A549 (cell line): ENCODE measurements at regions not wholly inside any gene's neighbourhood (a gene's known extent, or its start where the extent isn't known, plus 50 kb on each side); places are given as distances from the start of the nearest gene placed in this dataset.

ENCODE experiments used
- ATAC-seq, 2 experiments: fragments of 200-7000 bp in 1 of 2; fragments of >200 bp in 1 of 2; cut with Nextera tagmentation in 1 of 2; cut with Tn5 transposase in 1 of 2; 3 replicates each; pipeline versions ENCODE4 v1.8.0 to v1.9.1; 2018 to 2020; ENCODE audit warnings: mild to moderate bottlenecking in 1 of 2, moderate library complexity in 1 of 2
- CTCF ChIA-PET: fragments of 300-600 bp; sonication (Branson Sonifier 250); formaldehyde crosslinking; extraction: SDS; loops from one replicate; lab custom pipeline; 2021; ENCODE audit warnings: antibody characterized with exemption, inconsistent platforms; lab: Yijun Ruan, JAX
- POLR2A ChIA-PET: fragments of 350-600 bp; formaldehyde crosslinking; extraction: SDS; loops from one replicate; lab custom pipeline; 2021; ENCODE audit warnings: antibody characterized with exemption, inconsistent platforms; lab: Yijun Ruan, JAX
- DNase-seq, 2 experiments: peaks; one replicate each; pipeline versions ENCODE4 v3.0.0 to v3.0.0-alpha.2; 2011 to 2016; ENCODE audit warnings: low read depth in 1 of 2, low spot score in 1 of 2
- FAIRE-seq: peaks from 2 replicates; lab custom pipeline; 2011; peaks lifted over from hg19 to GRCh38; lab: Jason Lieb, UNC
- H3K27ac ChIP-seq, 2 experiments: fragments of >200 bp; sonication (Bioruptor Twin); formaldehyde crosslinking; 3 replicates each; pipeline ENCODE4 v1.5.1; 2016 to 2017
- H3K4me1 ChIP-seq: fragments of >200 bp; sonication (Bioruptor Twin); formaldehyde crosslinking; 3 replicates; pipeline ENCODE4 v1.6.1; 2016
- H3K4me2 ChIP-seq: fragments of >200 bp; sonication (Bioruptor Twin); formaldehyde crosslinking; 3 replicates; pipeline ENCODE4 v1.6.1; 2016
- H3K4me3 ChIP-seq: fragments of >200 bp; sonication (Bioruptor Twin); formaldehyde crosslinking; 3 replicates; pipeline ENCODE4 v1.5.1; 2016
- H3K9me3 ChIP-seq: fragments of >200 bp; sonication (Bioruptor Twin); formaldehyde crosslinking; 3 replicates; pipeline ENCODE4 v1.6.1; 2016
- BHLHE40 ChIP-seq: IDR thresholded peaks from 2 replicates; pipeline ENCODE4 v1.6.1; 2012; ENCODE audit warnings: low read depth, low read length, inconsistent platforms
- CEBPB ChIP-seq, 2 experiments: fragments of >200 bp in 1 of 2; sonication (Bioruptor Twin) in 1 of 2; formaldehyde crosslinking in 1 of 2; IDR thresholded peaks; 2 replicates each; pipeline ENCODE4 v1.6.1; 2012 to 2016
- CHD2 ChIP-seq: fragments of 150-350 bp; IDR thresholded peaks from 2 replicates; pipeline ENCODE4 v1.6.1; 2014; ENCODE audit warnings: low read length; ENCODE audit not compliant: partially characterized antibody
- CHD4 ChIP-seq: fragments of 200-600 bp; sonication (generic); IDR thresholded peaks from 2 replicates; pipeline ENCODE4 v1.6.1; 2016; ENCODE audit warnings: antibody characterized with exemption, mild to moderate bottlenecking, borderline replicate concordance
- EHF ChIP-seq: fragments of 250-450 bp; sonication (Bioruptor Pico); IDR thresholded peaks from 2 replicates; pipeline ENCODE4 v1.5.0; 2020; ENCODE audit warnings: mild to moderate bottlenecking
- ESRRA ChIP-seq: fragments of 150-350 bp; IDR thresholded peaks from 2 replicates; pipeline ENCODE4 v1.6.1; 2014; ENCODE audit warnings: mild to moderate bottlenecking, low read length, borderline replicate concordance
- FOSL2 ChIP-seq, 2 experiments: fragments of 450-650 bp in 1 of 2; fragments of >200 bp in 1 of 2; sonication (Bioruptor Twin) in 1 of 2; formaldehyde crosslinking; IDR thresholded peaks; 2 replicates each; pipeline versions ENCODE4 v1.5.0 to v1.6.1; 2016 to 2020; ENCODE audit warnings: mild to moderate bottlenecking in 1 of 2, moderate library complexity in 1 of 2
- FOXS1 ChIP-seq: fragments of 250-450 bp; sonication (Bioruptor Pico); IDR thresholded peaks from 2 replicates; pipeline ENCODE4 v1.5.0; 2020; ENCODE audit warnings: mild to moderate bottlenecking, moderate library complexity
- GATA3 ChIP-seq: IDR thresholded peaks from 2 replicates; pipeline ENCODE4 v1.6.1; 2012; ENCODE audit warnings: borderline replicate concordance
- JUN ChIP-seq, 2 experiments: fragments of >200 bp; sonication (Bioruptor Twin); formaldehyde crosslinking; IDR thresholded peaks; 2 replicates in 1 of 2; 3 replicates in 1 of 2; pipeline ENCODE4 v1.6.1; 2016 to 2017
- MAFK ChIP-seq: fragments of 450-650 bp; IDR thresholded peaks from 2 replicates; pipeline ENCODE4 v1.6.1; 2014; ENCODE audit not compliant: partially characterized antibody
- MYC ChIP-seq: IDR thresholded peaks from 2 replicates; pipeline ENCODE4 v1.6.1; 2012; ENCODE audit warnings: mild to moderate bottlenecking, inconsistent platforms, low read length, improper control_type of control experiment, borderline replicate concordance
- NR3C1 ChIP-seq: fragments of >200 bp; sonication (Bioruptor Twin); formaldehyde crosslinking; IDR thresholded peaks from 3 replicates; pipeline ENCODE4 v1.6.1; 2017
- POLR2AphosphoS2 ChIP-seq: conservative IDR thresholded peaks from 2 replicates; pipeline ENCODE4 v1.6.1; 2012; ENCODE audit warnings: low read length, improper control_type of control experiment, inconsistent platforms
- RCOR1 ChIP-seq: fragments of 150-350 bp; IDR thresholded peaks from 2 replicates; pipeline ENCODE4 v1.6.1; 2014; ENCODE audit warnings: antibody characterized with exemption, low read length, low read depth
- REST ChIP-seq: fragments of 200-600 bp; sonication (generic); IDR thresholded peaks from 2 replicates; pipeline ENCODE4 v1.6.1; 2016; ENCODE audit warnings: antibody characterized with exemption, mild to moderate bottlenecking, moderate library complexity
- TP53 ChIP-seq: fragments of 250-450 bp; sonication (Bioruptor Pico); IDR thresholded peaks from 2 replicates; pipeline ENCODE4 v1.5.0; 2021; ENCODE audit warnings: mild to moderate bottlenecking, moderate library complexity
- ZC3H11A ChIP-seq: fragments of 450-650 bp; IDR thresholded peaks from 2 replicates; pipeline ENCODE4 v1.6.1; 2014; ENCODE audit warnings: antibody characterized with exemption, mild to moderate bottlenecking
- WGBS: methylation state at CpG from one replicate; pipeline ENCODE4 v1.1.6; 2017; ENCODE audit errors: missing lambda C conversion rate; 5-methylcytosine and 5-hydroxymethylcytosine counted together
- TF ChIP-seq, protein P1 (sequence below): IDR thresholded peaks from 2 replicates; pipeline ENCODE4 v1.6.1; 2012
- TF ChIP-seq, protein P2 (sequence below): IDR thresholded peaks from 2 replicates; pipeline ENCODE4 v1.6.1; 2012; ENCODE audit warnings: low read depth, borderline replicate concordance

DNA sequence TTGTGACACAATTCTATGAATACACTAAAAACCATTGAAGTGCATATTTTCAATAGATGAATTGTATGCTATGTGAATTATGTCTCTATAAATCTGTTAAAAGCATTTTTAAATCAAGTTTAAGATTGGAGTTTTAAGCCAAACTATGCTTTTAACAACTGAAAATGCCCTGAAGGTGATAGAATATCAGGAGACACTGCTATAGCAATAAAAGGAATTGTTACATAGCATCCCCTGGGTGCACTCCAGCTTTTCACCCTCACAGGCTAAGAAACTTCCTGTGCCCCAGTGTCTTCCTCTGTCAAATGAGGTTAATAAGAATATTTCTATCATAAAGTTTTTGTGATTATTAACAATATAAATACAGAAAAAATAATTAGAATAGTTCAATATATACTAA lies 472.7 kb upstream of the TMPO start (continued):
- no peak for TF ChIP-seq REST

- no peak for ATAC-seq
- CTCF ChIA-PET = no interaction called here
- no peak for FAIRE-seq
- 4% methylated on average over 4 of the region's 4 CpGs for WGBS
- H3K4me2 ChIP-seq = no peak overlapping the region
- no peak overlapping the region for H3K27ac ChIP-seq
- no peak for DNase-seq
- no peaks in the 10 kb centered on the region for H3K4me1 ChIP-seq
- no peak overlapping the region for H3K4me3 ChIP-seq
- no peaks in the 10 kb centered on the region for H3K9me3 ChIP-seq
- TF ChIP-seq GATA3 (no peak), REST (no peak), CEBPB (IDR thresholded peaks at IDR 0.05) (no peak), ZC3H11A (no peak), BHLHE40 (no peak), NR3C1 (no peak), JUN (IDR thresholded peaks at IDR 0.05) (no peak), FOXS1 (CRISPR knock-in tag) (no peak), RCOR1 (no peak), EHF (CRISPR knock-in tag) (no peak), MAFK (no peak), CHD2 (no peak), POLR2AphosphoS2 (no peak), CHD4 (no peak), ESRRA (no peak), FOSL2 (IDR thresholded peaks at IDR 0.05) (no peak), FOSL2 (CRISPR knock-in tag; IDR thresholded peaks at IDR 0.05) (no peak), MYC (no peak), TP53 (no peak)
- TF ChIP-seq, protein P1, sequence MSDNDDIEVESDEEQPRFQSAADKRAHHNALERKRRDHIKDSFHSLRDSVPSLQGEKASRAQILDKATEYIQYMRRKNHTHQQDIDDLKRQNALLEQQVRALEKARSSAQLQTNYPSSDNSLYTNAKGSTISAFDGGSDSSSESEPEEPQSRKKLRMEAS = no peak
- TF ChIP-seq, protein P2, sequence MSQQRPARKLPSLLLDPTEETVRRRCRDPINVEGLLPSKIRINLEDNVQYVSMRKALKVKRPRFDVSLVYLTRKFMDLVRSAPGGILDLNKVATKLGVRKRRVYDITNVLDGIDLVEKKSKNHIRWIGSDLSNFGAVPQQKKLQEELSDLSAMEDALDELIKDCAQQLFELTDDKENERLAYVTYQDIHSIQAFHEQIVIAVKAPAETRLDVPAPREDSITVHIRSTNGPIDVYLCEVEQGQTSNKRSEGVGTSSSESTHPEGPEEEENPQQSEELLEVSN = no peak
- POLR2A ChIA-PET = no interaction called here
Measured at GRCh38 chr12:98045395-98045794, 470.0 kb upstream of the TMPO start.
